Left lung (tissue), 4 donors: ENCODE measurements at regions not wholly inside any gene's neighbourhood (a gene's known extent, or its start where the extent isn't known, plus 50 kb on each side); places are given as distances from the start of the nearest gene placed in this dataset.

Experiments
- ATAC-seq: fragments of 200-7000 bp; cut with Tn5 transposase; one replicate; pipeline ENCODE4 v1.9.1; 2020; ENCODE audit warnings: moderate library complexity
- DNase-seq, 4 donors: peaks; one replicate each; pipeline ENCODE4 v3.0.0-alpha.2; 2013 to 2020
- H3K27ac ChIP-seq, 2 donors: fragments of 200-600 bp; sonication (generic) in 1 of 2; one replicate each; pipeline versions ENCODE4 v1.5.0 to v1.8.0; 2020 to 2021
- H3K27me3 ChIP-seq, 2 donors: fragments of 200-600 bp; sonication (generic) in 1 of 2; one replicate each; pipeline versions ENCODE4 v1.5.0 to v1.8.0; 2020 to 2021
- H3K36me3 ChIP-seq, 2 donors: fragments of 200-600 bp; sonication (generic) in 1 of 2; one replicate each; pipeline versions ENCODE4 v1.5.0 to v1.8.0; 2020 to 2021
- H3K4me1 ChIP-seq, 2 donors: fragments of 200-600 bp; one replicate each; pipeline ENCODE4 v1.8.0; 2021
- H3K4me3 ChIP-seq, 2 donors: fragments of 200-600 bp; sonication (generic) in 1 of 2; one replicate each; pipeline versions ENCODE4 v1.5.0 to v1.8.0; 2020 to 2021; ENCODE audit warnings: mild to moderate bottlenecking in 1 of 2
- H3K9me3 ChIP-seq, 2 donors: fragments of 200-600 bp; sonication (generic) in 1 of 2; one replicate each; pipeline versions ENCODE4 v1.5.0 to v1.8.0; 2020 to 2021
- intact Hi-C, 2 donors: fragments of 100-400 bp; cut with DNase I; formaldehyde crosslinking; loops; one replicate each; pipeline versions ENCODE4 v1.11.2 to v1.14.2; 2022
- TF ChIP-seq, protein P1 (sequence below), 2 donors: fragments of 200-600 bp; sonication (generic) in 1 of 2; IDR thresholded peaks; one replicate each; pipeline versions ENCODE4 v1.5.0 to v1.8.0; 2021; ENCODE audit warnings: antibody characterized with exemption in 2 of 2
- donor health status: DM: no; HTN: yes; CAD: no.
- donor health status: DM: no; HTN: no; CAD: no.

- no peak overlapping the region for H3K4me3 ChIP-seq
- intact Hi-C loops, result no loop called here
- H3K9me3 ChIP-seq, result no peaks in the 10 kb centered on the region
These were observed 311.5 kb downstream of the MFSD1 start for GRCh38 chr3:159113221-159113875.

GRCh38 chr3:159114582-159114981 is 312.7 kb downstream of the MFSD1 start:
- TF ChIP-seq, protein P1, sequence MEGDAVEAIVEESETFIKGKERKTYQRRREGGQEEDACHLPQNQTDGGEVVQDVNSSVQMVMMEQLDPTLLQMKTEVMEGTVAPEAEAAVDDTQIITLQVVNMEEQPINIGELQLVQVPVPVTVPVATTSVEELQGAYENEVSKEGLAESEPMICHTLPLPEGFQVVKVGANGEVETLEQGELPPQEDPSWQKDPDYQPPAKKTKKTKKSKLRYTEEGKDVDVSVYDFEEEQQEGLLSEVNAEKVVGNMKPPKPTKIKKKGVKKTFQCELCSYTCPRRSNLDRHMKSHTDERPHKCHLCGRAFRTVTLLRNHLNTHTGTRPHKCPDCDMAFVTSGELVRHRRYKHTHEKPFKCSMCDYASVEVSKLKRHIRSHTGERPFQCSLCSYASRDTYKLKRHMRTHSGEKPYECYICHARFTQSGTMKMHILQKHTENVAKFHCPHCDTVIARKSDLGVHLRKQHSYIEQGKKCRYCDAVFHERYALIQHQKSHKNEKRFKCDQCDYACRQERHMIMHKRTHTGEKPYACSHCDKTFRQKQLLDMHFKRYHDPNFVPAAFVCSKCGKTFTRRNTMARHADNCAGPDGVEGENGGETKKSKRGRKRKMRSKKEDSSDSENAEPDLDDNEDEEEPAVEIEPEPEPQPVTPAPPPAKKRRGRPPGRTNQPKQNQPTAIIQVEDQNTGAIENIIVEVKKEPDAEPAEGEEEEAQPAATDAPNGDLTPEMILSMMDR (IDR thresholded peaks at IDR 0.05), result no peak
- H3K36me3 ChIP-seq, result no peaks in the 10 kb centered on the region
- DNase-seq (no peak), ATAC-seq (no peak)
- intact Hi-C loops, result no loop called here
- H3K4me1 ChIP-seq, result no peaks in the 10 kb centered on the region
- no peak overlapping the region for H3K4me3 ChIP-seq
- H3K9me3 ChIP-seq, result no peaks in the 10 kb centered on the region
- no peaks in the 10 kb centered on the region for H3K27me3 ChIP-seq
- H3K27ac ChIP-seq, result no peak overlapping the region

More at GRCh38 chr3:159113221-159113875, 311.5 kb downstream of the MFSD1 start:
- ATAC-seq (no peak), DNase-seq (no peak)
- Histone ChIP-seq H3K36me3 (no peaks in the 10 kb centered on the region), H3K4me1 (no peaks in the 10 kb centered on the region), H3K27me3 (no peaks in the 10 kb centered on the region), H3K27ac (no peak overlapping the region)
- TF ChIP-seq, protein P1 (IDR thresholded peaks at IDR 0.05), result no peak

GRCh38 chr3:159123877-159124276 is 322.0 kb downstream of the MFSD1 start:
- intact Hi-C loops, result no loop called here
- no peaks in the 10 kb centered on the region for H3K36me3 ChIP-seq
- no peaks in the 10 kb centered on the region for H3K27me3 ChIP-seq
- H3K4me1 ChIP-seq, result no peaks in the 10 kb centered on the region
- no peak overlapping the region for H3K4me3 ChIP-seq
- no peak overlapping the region for H3K27ac ChIP-seq
- no peaks in the 10 kb centered on the region for H3K9me3 ChIP-seq
- no peak for ATAC-seq
- no peak for DNase-seq
- TF ChIP-seq, protein P1 (IDR thresholded peaks at IDR 0.05), result no peak

GRCh38 chr3:159126261-159127020 is 324.6 kb downstream of the MFSD1 start:
- no peaks in the 10 kb centered on the region for H3K36me3 ChIP-seq
- intact Hi-C loops, result no loop called here

GRCh38 chr3:159127021-159127392 is 325.2 kb downstream of the MFSD1 start:
- Histone ChIP-seq H3K4me1 (no peaks in the 10 kb centered on the region), H3K4me3 (no peak overlapping the region), H3K27ac (no peak overlapping the region), H3K9me3 (no peaks in the 10 kb centered on the region), H3K36me3 (no peaks in the 10 kb centered on the region), H3K27me3 (no peaks in the 10 kb centered on the region)
- intact Hi-C loops, result no loop called here
- TF ChIP-seq, protein P1 (IDR thresholded peaks at IDR 0.05), result no peak
- no peak for DNase-seq
- ATAC-seq, result no peak

More at GRCh38 chr3:159126261-159127020, 324.6 kb downstream of the MFSD1 start:
- TF ChIP-seq, protein P1 (IDR thresholded peaks at IDR 0.05), result no peak
- Histone ChIP-seq H3K27me3 (no peaks in the 10 kb centered on the region), H3K4me3 (no peak overlapping the region), H3K27ac (no peak overlapping the region), H3K9me3 (no peaks in the 10 kb centered on the region), H3K4me1 (no peaks in the 10 kb centered on the region)
- ATAC-seq (no peak), DNase-seq (no peak)
